HCT116 (cell line): ENCODE measurements at regions not wholly inside any gene's neighbourhood (a gene's known extent, or its start where the extent isn't known, plus 50 kb on each side); places are given as distances from the start of the nearest gene placed in this dataset.

ENCODE experiments used
- ELF1 ChIP-seq: IDR thresholded peaks from 2 replicates; pipeline ENCODE4 v1.6.1; 2012; ENCODE audit warnings: low read depth, borderline replicate concordance
- EZH2 ChIP-seq: fragments of 200-600 bp; sonication (generic); IDR thresholded peaks from 2 replicates; pipeline ENCODE4 v1.6.1; 2017; ENCODE audit warnings: antibody characterized with exemption, mixed run types
- EZH2phosphoT487 ChIP-seq: fragments of 200-600 bp; IDR thresholded peaks from 2 replicates; pipeline ENCODE4 v1.6.1; 2018; ENCODE audit warnings: antibody characterized with exemption, borderline replicate concordance
- POLR2A ChIP-seq: IDR thresholded peaks from 2 replicates; pipeline ENCODE4 v1.7.0; 2011; ENCODE audit warnings: borderline replicate concordance; ENCODE audit not compliant: insufficient read depth, insufficient read length; ENCODE audit errors: extremely low read depth
- POLR2AphosphoS5 ChIP-seq: IDR thresholded peaks from 2 replicates; pipeline ENCODE4 v1.6.1; 2011; ENCODE audit warnings: mild to moderate bottlenecking, low read depth, low read length, moderate library complexity
- RAD21 ChIP-seq: IDR thresholded peaks from 2 replicates; pipeline ENCODE4 v1.6.1; 2012; ENCODE audit warnings: low read depth, mild to moderate bottlenecking
- REST ChIP-seq: IDR thresholded peaks from 2 replicates; pipeline ENCODE4 v1.6.1; 2012; ENCODE audit warnings: low read depth
- SIN3A ChIP-seq: IDR thresholded peaks from 2 replicates; pipeline ENCODE4 v1.6.1; 2012; ENCODE audit warnings: low read depth
- SP1 ChIP-seq: IDR thresholded peaks from 2 replicates; pipeline ENCODE4 v1.6.1; 2012; ENCODE audit warnings: low read depth
- ZNF274 ChIP-seq: fragments of 200-500 bp; sonication (Bioruptor generic); IDR thresholded peaks from 2 replicates; pipeline ENCODE4 v1.6.1; 2014; ENCODE audit warnings: mild to moderate bottlenecking, low read depth, low read length, inconsistent platforms
- TF ChIP-seq, protein P1 (sequence below), 3 experiments: fragments of 200-600 bp in 1 of 3; sonication (generic) in 1 of 3; IDR thresholded peaks in 2 of 3; conservative IDR thresholded peaks in 1 of 3; 2 replicates each; pipeline ENCODE4 v1.5.1; 2012 to 2017; ENCODE audit warnings: low read depth in 2 of 3, low read length in 2 of 3, antibody characterized with exemption in 1 of 3, borderline replicate concordance in 1 of 3, control low read depth in 1 of 3, mild to moderate bottlenecking in 1 of 3, mixed read lengths in 1 of 3, mixed run types in 1 of 3, moderate library complexity in 1 of 3; ENCODE audit not compliant: insufficient read depth in 1 of 3
- TF ChIP-seq, protein P2 (sequence below): IDR thresholded peaks from 2 replicates; pipeline ENCODE4 v1.6.1; 2012

DNA sequence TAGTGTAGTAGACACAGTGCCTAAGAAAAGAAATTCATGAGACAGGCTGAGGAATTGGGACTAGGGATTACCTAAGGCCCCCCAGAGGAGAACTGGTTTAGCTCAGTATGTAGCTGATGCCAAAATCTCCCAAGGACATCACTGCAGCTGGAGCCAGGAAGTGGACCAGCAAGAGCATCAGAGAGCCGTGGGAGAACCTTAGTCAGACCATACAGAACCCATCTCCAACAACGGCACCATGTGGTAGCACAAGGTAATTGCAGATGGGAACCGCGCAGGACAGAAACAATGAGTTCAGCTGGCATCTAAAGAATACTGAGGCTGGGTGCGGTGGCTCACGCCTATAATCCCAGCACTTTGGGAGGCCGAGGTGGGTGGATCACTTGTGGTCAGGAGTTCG, 81.7 kb downstream of the WNT5A start:
- TF ChIP-seq, protein P1, sequence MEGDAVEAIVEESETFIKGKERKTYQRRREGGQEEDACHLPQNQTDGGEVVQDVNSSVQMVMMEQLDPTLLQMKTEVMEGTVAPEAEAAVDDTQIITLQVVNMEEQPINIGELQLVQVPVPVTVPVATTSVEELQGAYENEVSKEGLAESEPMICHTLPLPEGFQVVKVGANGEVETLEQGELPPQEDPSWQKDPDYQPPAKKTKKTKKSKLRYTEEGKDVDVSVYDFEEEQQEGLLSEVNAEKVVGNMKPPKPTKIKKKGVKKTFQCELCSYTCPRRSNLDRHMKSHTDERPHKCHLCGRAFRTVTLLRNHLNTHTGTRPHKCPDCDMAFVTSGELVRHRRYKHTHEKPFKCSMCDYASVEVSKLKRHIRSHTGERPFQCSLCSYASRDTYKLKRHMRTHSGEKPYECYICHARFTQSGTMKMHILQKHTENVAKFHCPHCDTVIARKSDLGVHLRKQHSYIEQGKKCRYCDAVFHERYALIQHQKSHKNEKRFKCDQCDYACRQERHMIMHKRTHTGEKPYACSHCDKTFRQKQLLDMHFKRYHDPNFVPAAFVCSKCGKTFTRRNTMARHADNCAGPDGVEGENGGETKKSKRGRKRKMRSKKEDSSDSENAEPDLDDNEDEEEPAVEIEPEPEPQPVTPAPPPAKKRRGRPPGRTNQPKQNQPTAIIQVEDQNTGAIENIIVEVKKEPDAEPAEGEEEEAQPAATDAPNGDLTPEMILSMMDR (IDR thresholded peaks at IDR 0.05 in 2 of 3, conservative IDR thresholded peaks at IDR 0.05 in 1 of 3; ENCODE audit: borderline replicate concordance in 1 of 3, insufficient read depth in 1 of 3, low read depth in 2 of 3, low read length in 2 of 3) = no peak
- TF ChIP-seq POLR2A = no peak
- TF ChIP-seq SIN3A = no peak
- TF ChIP-seq, protein P2, sequence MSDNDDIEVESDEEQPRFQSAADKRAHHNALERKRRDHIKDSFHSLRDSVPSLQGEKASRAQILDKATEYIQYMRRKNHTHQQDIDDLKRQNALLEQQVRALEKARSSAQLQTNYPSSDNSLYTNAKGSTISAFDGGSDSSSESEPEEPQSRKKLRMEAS = no peak
- no peak for TF ChIP-seq POLR2AphosphoS5
- TF ChIP-seq EZH2 = no peak
- TF ChIP-seq REST = no peak
- TF ChIP-seq ZNF274 = no peak
- no peak for TF ChIP-seq RAD21
- no peak for TF ChIP-seq ELF1
- no peak for TF ChIP-seq SP1
- TF ChIP-seq EZH2phosphoT487 = no peak
